Uterus (tissue), 2 donors: ENCODE measurements at regions not wholly inside any gene's neighbourhood (a gene's known extent, or its start where the extent isn't known, plus 50 kb on each side); places are given as distances from the start of the nearest gene placed in this dataset.

Source experiments
- CTCF ChIP-seq, 4 experiments: fragments of 200-600 bp in 2 of 4; fragments of 450-650 bp in 2 of 4; sonication (generic) in 2 of 4; IDR thresholded peaks; one replicate each; pipeline ENCODE4 v1.5.1; 2016 to 2019; ENCODE audit warnings: antibody characterized with exemption in 4 of 4, mild to moderate bottlenecking in 2 of 4, moderate library complexity in 1 of 4
- POLR2A ChIP-seq, 2 donors: fragments of 450-650 bp; IDR thresholded peaks; one replicate each; pipeline ENCODE4 v1.6.1; 2016; ENCODE audit warnings: antibody characterized with exemption in 2 of 2, mild to moderate bottlenecking in 1 of 2, moderate library complexity in 1 of 2

- TF ChIP-seq POLR2A (IDR thresholded peaks at IDR 0.05) = no peak
- TF ChIP-seq CTCF (IDR thresholded peaks at IDR 0.05) = no peak
These were observed 427.5 kb downstream of the CHL1 start for GRCh38 chr3:623914-624545.
